GM19467 (cell line): ENCODE measurements at regions not wholly inside any gene's neighbourhood (a gene's known extent, or its start where the extent isn't known, plus 50 kb on each side); places are given as distances from the start of the nearest gene placed in this dataset.

Source experiments
- ATAC-seq: cut with Tn5 transposase; IDR thresholded peaks from one replicate; pipeline ENCODE4 v1.9.1; 2021; ENCODE audit warnings: mild to moderate bottlenecking, moderate library complexity; ENCODE audit not compliant: unreplicated experiment

- no peak for ATAC-seq
These were observed 99.8 kb downstream of the SPRY1 start for GRCh38 chr4:123496421-123496820.

GRCh38 chr4:123497340-123497739 is 100.7 kb downstream of the SPRY1 start:
- ATAC-seq: no peak

GRCh38 chr4:123501733-123502132 is 105.1 kb downstream of the SPRY1 start:
- ATAC-seq: no peak

- ATAC-seq: no peak
These were observed 107.2 kb downstream of the SPRY1 start for GRCh38 chr4:123503698-123504363.

- peak; percentile 51 for ATAC-seq
These were observed 108.8 kb downstream of the SPRY1 start for GRCh38 chr4:123505095-123506010.

GRCh38 chr4:123506011-123506695 is 109.6 kb downstream of the SPRY1 start:
- no peak for ATAC-seq

GRCh38 chr4:123507376-123507775 is 110.8 kb downstream of the SPRY1 start:
- no peak for ATAC-seq

- ATAC-seq: no peak
These were observed 113.6 kb downstream of the SPRY1 start for GRCh38 chr4:123510221-123510620.

- ATAC-seq: no peak
These were observed 114.1 kb downstream of the SPRY1 start for GRCh38 chr4:123510659-123511058.

- ATAC-seq: no peak
These were observed 120.0 kb downstream of the SPRY1 start for GRCh38 chr4:123516576-123516975.

GRCh38 chr4:123517176-123517575 is 120.6 kb downstream of the SPRY1 start:
- ATAC-seq: no peak

- no peak for ATAC-seq
These were observed 121.4 kb downstream of the SPRY1 start for GRCh38 chr4:123517971-123518370.

GRCh38 chr4:123520325-123520724 is 123.7 kb downstream of the SPRY1 start:
- ATAC-seq: no peak

GRCh38 chr4:123522081-123522480 is 125.5 kb downstream of the SPRY1 start:
- ATAC-seq: no peak

GRCh38 chr4:123522646-123523045 is 126.1 kb downstream of the SPRY1 start:
- ATAC-seq: no peak

- no peak for ATAC-seq
These were observed 128.5 kb downstream of the SPRY1 start for GRCh38 chr4:123524958-123525628.

GRCh38 chr4:123526511-123526910 is 129.9 kb downstream of the SPRY1 start:
- ATAC-seq: no peak

GRCh38 chr4:123528501-123529277 is 132.1 kb downstream of the SPRY1 start:
- ATAC-seq: no peak

- ATAC-seq: no peak
These were observed 132.6 kb downstream of the SPRY1 start for GRCh38 chr4:123529278-123529568.

GRCh38 chr4:123530357-123530756 is 133.8 kb downstream of the SPRY1 start:
- no peak for ATAC-seq
